PC-9 (cell line): ENCODE measurements at regions not wholly inside any gene's neighbourhood (a gene's known extent, or its start where the extent isn't known, plus 50 kb on each side); places are given as distances from the start of the nearest gene placed in this dataset.

Experiments
- BruUV-seq: library from RNA; stranded (reverse); fragments of 400-500 nt; replicated peaks from 2 replicates; lab custom pipeline; 2021; lab: Mats Ljungman, UMichigan
- CTCF ChIA-PET: fragments of 300-600 bp; sonication (Branson Sonifier 250); formaldehyde crosslinking; loops from one replicate; lab custom pipeline; 2022; ENCODE audit warnings: antibody characterized with exemption; lab: Charles Lee
- POLR2A ChIA-PET: fragments of 300-600 bp; sonication (Branson Sonifier 250); formaldehyde crosslinking; loops from one replicate; lab custom pipeline; 2022; ENCODE audit warnings: antibody characterized with exemption; ENCODE audit not compliant: unreplicated experiment; lab: Charles Lee
- DNase-seq, 2 experiments: peaks; one replicate each; pipeline versions ENCODE4 v3.0.0 to v3.0.0-alpha.2; 2015 to 2022; ENCODE audit warnings: mixed read lengths in 1 of 2
- H2AFZ ChIP-seq: fragments of 200-600 bp; sonication (generic); 2 replicates; pipeline ENCODE4 v1.8.1; 2017; ENCODE audit warnings: antibody characterized with exemption
- H3F3A ChIP-seq: fragments of 200-600 bp; sonication (generic); 2 replicates; pipeline ENCODE4 v1.8.1; 2017; ENCODE audit warnings: antibody characterized with exemption, mild to moderate bottlenecking, low read depth; ENCODE audit not compliant: insufficient read depth
- H3K27ac ChIP-seq: fragments of 200-600 bp; sonication (generic); 2 replicates; pipeline ENCODE4 v1.6.1; 2016; ENCODE audit warnings: mixed run types
- H3K27me3 ChIP-seq: fragments of 200-600 bp; sonication (generic); 2 replicates; pipeline ENCODE4 v1.6.1; 2016; ENCODE audit warnings: low read depth, mixed run types; ENCODE audit not compliant: insufficient read depth
- H3K36me3 ChIP-seq: fragments of 200-600 bp; sonication (generic); 2 replicates; pipeline ENCODE4 v1.6.1; 2016; ENCODE audit warnings: low read depth, mixed run types
- H3K4me1 ChIP-seq: fragments of 200-600 bp; sonication (generic); replicated peaks from 2 replicates; pipeline ENCODE4 v1.6.1; 2016; ENCODE audit warnings: mixed run types; ENCODE audit not compliant: insufficient read depth
- H3K4me2 ChIP-seq: fragments of 200-600 bp; sonication (generic); 2 replicates; pipeline ENCODE4 v1.6.1; 2017; ENCODE audit warnings: mixed run types
- H3K4me3 ChIP-seq: fragments of 200-600 bp; sonication (generic); 2 replicates; pipeline ENCODE4 v1.6.1; 2016; ENCODE audit warnings: mixed run types
- H3K79me2 ChIP-seq: fragments of 200-600 bp; sonication (generic); 2 replicates; pipeline ENCODE4 v1.6.1; 2017; ENCODE audit warnings: low read depth, mixed run types
- H3K9me2 ChIP-seq: fragments of 200-600 bp; sonication (generic); 2 replicates; pipeline ENCODE4 v1.8.1; 2017; ENCODE audit warnings: mild to moderate bottlenecking; ENCODE audit not compliant: insufficient read depth
- H3K9me3 ChIP-seq: fragments of 200-600 bp; sonication (generic); 2 replicates; pipeline ENCODE4 v1.8.1; 2016; ENCODE audit warnings: low read depth; ENCODE audit not compliant: insufficient read depth
- H4K20me1 ChIP-seq: fragments of 200-600 bp; sonication (generic); 2 replicates; pipeline ENCODE4 v1.8.1; 2017; ENCODE audit not compliant: insufficient read depth
- EZH2 ChIP-seq: fragments of 200-600 bp; sonication (generic); IDR thresholded peaks from 2 replicates; pipeline ENCODE4 v1.8.0; 2017; ENCODE audit warnings: antibody characterized with exemption, low read depth
- intact Hi-C: fragments of 100-400 bp; cut with micrococcal nuclease; formaldehyde crosslinking; loops from one replicate; pipeline ENCODE4 v1.10.0; 2022; ENCODE audit not compliant: unreplicated experiment
- TF ChIP-seq, protein P1 (sequence below): fragments of 200-600 bp; sonication (generic); conservative IDR thresholded peaks from 2 replicates; pipeline ENCODE4 v1.6.1; 2017; ENCODE audit warnings: mixed run types, antibody characterized with exemption, mild to moderate bottlenecking, moderate library complexity

DNA sequence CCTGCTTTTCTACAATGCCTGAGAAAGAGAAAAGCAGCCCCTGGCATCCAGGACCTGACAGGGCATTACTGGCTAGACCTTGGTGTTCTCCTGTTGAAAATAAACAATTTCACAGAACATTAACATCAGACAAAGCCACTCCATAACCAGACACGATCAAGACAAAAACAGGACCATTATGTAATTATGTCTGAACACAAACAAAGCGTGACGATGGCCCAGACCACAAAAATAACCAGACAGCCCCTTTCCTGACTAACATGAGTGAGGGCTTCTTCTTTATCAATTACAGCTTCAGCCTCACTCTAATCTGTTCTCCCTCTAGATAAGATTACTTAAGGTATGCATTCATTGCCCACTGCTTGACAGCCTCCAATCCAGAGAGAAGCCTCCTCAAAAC is 172.7 kb upstream of the LMCD1 start:
- TF ChIP-seq EZH2: no peak
- TF ChIP-seq, protein P1, sequence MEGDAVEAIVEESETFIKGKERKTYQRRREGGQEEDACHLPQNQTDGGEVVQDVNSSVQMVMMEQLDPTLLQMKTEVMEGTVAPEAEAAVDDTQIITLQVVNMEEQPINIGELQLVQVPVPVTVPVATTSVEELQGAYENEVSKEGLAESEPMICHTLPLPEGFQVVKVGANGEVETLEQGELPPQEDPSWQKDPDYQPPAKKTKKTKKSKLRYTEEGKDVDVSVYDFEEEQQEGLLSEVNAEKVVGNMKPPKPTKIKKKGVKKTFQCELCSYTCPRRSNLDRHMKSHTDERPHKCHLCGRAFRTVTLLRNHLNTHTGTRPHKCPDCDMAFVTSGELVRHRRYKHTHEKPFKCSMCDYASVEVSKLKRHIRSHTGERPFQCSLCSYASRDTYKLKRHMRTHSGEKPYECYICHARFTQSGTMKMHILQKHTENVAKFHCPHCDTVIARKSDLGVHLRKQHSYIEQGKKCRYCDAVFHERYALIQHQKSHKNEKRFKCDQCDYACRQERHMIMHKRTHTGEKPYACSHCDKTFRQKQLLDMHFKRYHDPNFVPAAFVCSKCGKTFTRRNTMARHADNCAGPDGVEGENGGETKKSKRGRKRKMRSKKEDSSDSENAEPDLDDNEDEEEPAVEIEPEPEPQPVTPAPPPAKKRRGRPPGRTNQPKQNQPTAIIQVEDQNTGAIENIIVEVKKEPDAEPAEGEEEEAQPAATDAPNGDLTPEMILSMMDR: no peak

DNA sequence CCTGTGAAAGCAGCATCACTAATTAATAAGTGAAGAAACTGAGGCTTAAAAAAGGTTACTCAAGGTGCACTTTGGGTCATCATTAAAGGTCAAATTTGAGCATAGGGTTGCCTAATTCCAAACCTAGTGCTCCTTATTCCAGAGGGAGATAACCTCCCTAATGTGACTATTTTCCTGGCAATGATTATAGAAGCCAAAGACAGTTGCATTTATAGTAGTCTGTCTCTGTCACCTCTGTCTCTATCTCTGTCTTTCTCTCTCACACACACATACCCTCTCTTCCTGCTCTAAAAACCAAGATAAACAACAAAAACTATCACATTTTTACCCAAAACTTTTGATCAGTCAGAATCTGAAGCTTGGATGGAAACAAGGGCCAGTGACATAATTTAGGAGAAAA is 172.0 kb upstream of the LMCD1 start:
- H4K20me1 ChIP-seq: no peaks in the 10 kb centered on the region
- intact Hi-C loops: no loop called here
- DNase-seq: no peak
- ChIA-PET CTCF (no interaction called here), POLR2A (no interaction called here)
- no peak overlapping the region for H3K4me2 ChIP-seq
- TF ChIP-seq EZH2: no peak
- TF ChIP-seq, protein P1: no peak
- no peak overlapping the region for H3K27ac ChIP-seq
- no peak overlapping the region for H2AFZ ChIP-seq
- no peaks in the 10 kb centered on the region for H3K4me1 ChIP-seq
- H3K36me3 ChIP-seq: no peaks in the 10 kb centered on the region
- H3F3A ChIP-seq: no peaks in the 10 kb centered on the region
- no peaks in the 10 kb centered on the region for H3K9me3 ChIP-seq
- no peaks in the 10 kb centered on the region for H3K27me3 ChIP-seq
- H3K9me2 ChIP-seq: no peaks in the 10 kb centered on the region
- no peaks in the 10 kb centered on the region for H3K79me2 ChIP-seq
- no TSS peak for BruUV-seq
- no peak overlapping the region for H3K4me3 ChIP-seq

More for the DNA sequence above, 172.7 kb upstream of the LMCD1 start:
- H3K4me1 ChIP-seq: no peaks in the 10 kb centered on the region
- POLR2A ChIA-PET: no interaction called here
- H3K36me3 ChIP-seq: no peaks in the 10 kb centered on the region
- H3K9me2 ChIP-seq: no peaks in the 10 kb centered on the region
- H3K79me2 ChIP-seq: no peaks in the 10 kb centered on the region
- CTCF ChIA-PET: no interaction called here
- no peak overlapping the region for H3K27ac ChIP-seq
- no peaks in the 10 kb centered on the region for H4K20me1 ChIP-seq
- no peak overlapping the region for H3K4me3 ChIP-seq
- no peak overlapping the region for H3K4me2 ChIP-seq
- intact Hi-C loops: no loop called here
- H3F3A ChIP-seq: no peaks in the 10 kb centered on the region
- H3K27me3 ChIP-seq: no peaks in the 10 kb centered on the region
- H2AFZ ChIP-seq: no peak overlapping the region
- no peaks in the 10 kb centered on the region for H3K9me3 ChIP-seq
- DNase-seq: no peak
- no TSS peak for BruUV-seq

DNA sequence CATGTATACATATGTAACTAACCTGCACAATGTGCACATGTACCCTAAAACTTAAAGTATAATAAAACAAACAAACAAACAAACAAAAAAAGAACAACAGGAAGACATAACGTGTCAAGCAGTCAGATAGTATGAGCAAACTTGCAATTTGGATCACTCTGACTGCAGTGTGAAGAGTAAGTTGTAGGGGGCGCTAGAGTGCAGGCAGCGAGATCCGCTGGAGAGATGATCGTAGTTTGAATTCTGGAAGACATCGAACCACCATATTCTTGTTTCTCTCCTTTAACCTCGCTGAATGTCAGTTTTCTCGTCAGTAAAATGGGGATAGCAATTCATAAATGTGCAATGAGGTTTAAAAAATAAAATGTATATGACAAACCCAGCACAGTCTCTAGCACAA is 165.2 kb upstream of the LMCD1 start:
- DNase-seq: no peak
- H4K20me1 ChIP-seq: no peaks in the 10 kb centered on the region
- H3K4me1 ChIP-seq: no peaks in the 10 kb centered on the region; the same call in 1 of the 2 replicates
- H3K27ac ChIP-seq: no peak overlapping the region
- intact Hi-C loops: no loop called here
- no TSS peak for BruUV-seq
- H3K27me3 ChIP-seq: no peaks in the 10 kb centered on the region
- no peaks in the 10 kb centered on the region for H3K9me3 ChIP-seq
- H3K9me2 ChIP-seq: no peaks in the 10 kb centered on the region
- H3K36me3 ChIP-seq: no peaks in the 10 kb centered on the region
- no peak overlapping the region for H3K4me2 ChIP-seq
- no peak overlapping the region for H3K4me3 ChIP-seq
- CTCF ChIA-PET: no interaction called here
- H2AFZ ChIP-seq: no peak overlapping the region
- POLR2A ChIA-PET: no interaction called here
- no peak for TF ChIP-seq EZH2
- TF ChIP-seq, protein P1: peak; percentile 69
- no peaks in the 10 kb centered on the region for H3F3A ChIP-seq
- no peaks in the 10 kb centered on the region for H3K79me2 ChIP-seq
